Neuronal stem cell (in vitro differentiated cells): ENCODE measurements at regions not wholly inside any gene's neighbourhood (a gene's known extent, or its start where the extent isn't known, plus 50 kb on each side); places are given as distances from the start of the nearest gene placed in this dataset.

Experiments used
- DNase-seq: peaks from one replicate; pipeline ENCODE4 v3.0.0-alpha.2; 2013; ENCODE audit warnings: low spot score
- H2AFZ ChIP-seq: one replicate; pipeline ENCODE4 v1.6.1; 2013; ENCODE audit warnings: mild to moderate bottlenecking, low read length, inconsistent platforms
- H2AK5ac ChIP-seq: 2 replicates; pipeline ENCODE4 v1.6.1; 2013; ENCODE audit warnings: low read depth, mild to moderate bottlenecking, inconsistent platforms, low read length, moderate library complexity, mixed read lengths
- H2BK120ac ChIP-seq: 2 replicates; pipeline ENCODE4 v1.6.1; 2013; ENCODE audit warnings: low read depth, mild to moderate bottlenecking, inconsistent platforms, low read length, moderate library complexity, mixed read lengths
- H2BK12ac ChIP-seq: one replicate; pipeline ENCODE4 v1.6.1; 2013; ENCODE audit warnings: low read length, inconsistent platforms
- H2BK15ac ChIP-seq: 2 replicates; pipeline ENCODE4 v1.6.1; 2013; ENCODE audit warnings: mild to moderate bottlenecking, low read length, inconsistent platforms, mixed read lengths
- H2BK5ac ChIP-seq: one replicate; pipeline ENCODE4 v1.6.1; 2013; ENCODE audit warnings: inconsistent platforms, mild to moderate bottlenecking, low read length, moderate library complexity
- H3K14ac ChIP-seq: one replicate; pipeline ENCODE4 v1.6.1; 2013; ENCODE audit warnings: low read length, inconsistent platforms
- H3K18ac ChIP-seq: 2 replicates; pipeline ENCODE4 v1.6.1; 2013; ENCODE audit warnings: low read length, inconsistent platforms
- H3K23ac ChIP-seq: 2 replicates; pipeline ENCODE4 v1.6.1; 2013; ENCODE audit warnings: low read depth, mild to moderate bottlenecking, mixed read lengths, low read length, inconsistent platforms; ENCODE audit not compliant: poor library complexity
- H3K27ac ChIP-seq: replicated peaks from 3 replicates; pipeline ENCODE4 v1.5.1; 2013; ENCODE audit warnings: low read length, inconsistent platforms
- H3K27me3 ChIP-seq, 3 experiments: 2 replicates each; pipeline ENCODE4 v1.6.1; 2013; ENCODE audit warnings: low read length in 3 of 3, mild to moderate bottlenecking in 2 of 3, inconsistent platforms in 1 of 3, low read depth in 1 of 3, mixed read lengths in 1 of 3, moderate library complexity in 1 of 3; ENCODE audit not compliant: control insufficient read depth in 3 of 3, insufficient read depth in 3 of 3
- H3K36me3 ChIP-seq, 2 donors: replicated peaks in 1 of 2; 2 replicates each; pipeline ENCODE4 v1.6.1; 2013; ENCODE audit warnings: low read length in 2 of 2; ENCODE audit not compliant: control insufficient read depth in 2 of 2, insufficient read depth in 2 of 2
- H3K4ac ChIP-seq: 2 replicates; pipeline ENCODE4 v1.6.1; 2013; ENCODE audit warnings: inconsistent platforms, mild to moderate bottlenecking, low read length, moderate library complexity
- H3K4me1 ChIP-seq, 2 donors: 1 replicate in 1 of 2; 2 replicates in 1 of 2; pipeline ENCODE4 v1.6.1; 2013; ENCODE audit warnings: low read length in 2 of 2, low read depth in 1 of 2; ENCODE audit not compliant: control insufficient read depth in 2 of 2, insufficient read depth in 1 of 2
- H3K4me2 ChIP-seq: one replicate; pipeline ENCODE4 v1.6.1; 2013; ENCODE audit warnings: mild to moderate bottlenecking, low read length, inconsistent platforms; ENCODE audit not compliant: insufficient read depth, poor library complexity, severe bottlenecking
- H3K4me3 ChIP-seq, 2 donors: 2 replicates each; pipeline ENCODE4 v1.5.1; 2013; ENCODE audit warnings: low read length in 2 of 2, mild to moderate bottlenecking in 2 of 2, inconsistent platforms in 1 of 2, moderate library complexity in 1 of 2
- H3K79me1 ChIP-seq: one replicate; pipeline ENCODE4 v1.6.1; 2013; ENCODE audit warnings: low read depth, mild to moderate bottlenecking, inconsistent platforms, low read length, moderate library complexity
- H3K9ac ChIP-seq: one replicate; pipeline ENCODE4 v1.6.1; 2013; ENCODE audit warnings: mild to moderate bottlenecking, low read depth, low read length, inconsistent platforms; ENCODE audit not compliant: poor library complexity
- H3K9me3 ChIP-seq, 2 donors: replicated peaks in 1 of 2; 2 replicates each; pipeline versions ENCODE3 to v1.6.1; 2013; ENCODE audit warnings: low read length in 2 of 2, mild to moderate bottlenecking in 2 of 2, inconsistent platforms in 1 of 2, low read depth in 1 of 2, mixed read lengths in 1 of 2, moderate library complexity in 1 of 2; ENCODE audit not compliant: control insufficient read depth in 2 of 2, insufficient read depth in 1 of 2
- H4K8ac ChIP-seq: one replicate; pipeline ENCODE4 v1.6.1; 2013; ENCODE audit warnings: low read depth, mild to moderate bottlenecking, inconsistent platforms, low read length, moderate library complexity
- H4K91ac ChIP-seq: one replicate; pipeline ENCODE4 v1.6.1; 2013; ENCODE audit warnings: low read length, low read depth, mild to moderate bottlenecking, inconsistent platforms; ENCODE audit not compliant: poor library complexity
- WGBS, 2 donors: extraction: QIAGEN DNeasy Blood & Tissue Kit; methylation state at CpG; one replicate each; pipeline ENCODE4 v1.1.7; 2013; ENCODE audit warnings: missing lambda C conversion rate in 2 of 2, mixed read lengths in 1 of 2; ENCODE audit not compliant: insufficient read length in 2 of 2, insufficient replicate concordance in 1 of 2; ENCODE audit errors: extremely low coverage in 2 of 2; 5-methylcytosine and 5-hydroxymethylcytosine counted together

GRCh38 chr15:58331913-58332675, 99.7 kb upstream of the LIPC start:
- Histone ChIP-seq H3K27ac (peak overlapping the region; percentile 58), H3K4me1 (peaks cover 21% of the 10 kb centered on the region in 2 donors), H3K79me1 (no peaks in the 10 kb centered on the region), H3K4me3 (peak overlapping the region in 1 of 2 donors; percentile 30), H4K91ac (no peak overlapping the region), H3K4me2 (no peak overlapping the region), H3K18ac (no peak overlapping the region), H3K14ac (no peak overlapping the region), H2BK12ac (no peak overlapping the region), H3K27me3 (no peaks in the 10 kb centered on the region), H2BK5ac (no peak overlapping the region), H3K9ac (no peak overlapping the region), H4K8ac (no peak overlapping the region), H2AFZ (peak overlapping the region; percentile 77), H3K4ac (no peak overlapping the region), H3K9me3 (peaks cover 4 to 11% of the 10 kb centered on the region in 2 donors), H2BK120ac (no peak overlapping the region), H3K23ac (no peak overlapping the region), H2AK5ac (no peak overlapping the region), H3K36me3 (no peaks in the 10 kb centered on the region), H2BK15ac (no peak overlapping the region)
- peak; percentile 40 for DNase-seq
- no CpG with 5 or more reads among the region's 8 CpGs for WGBS, 2 donors

DNA sequence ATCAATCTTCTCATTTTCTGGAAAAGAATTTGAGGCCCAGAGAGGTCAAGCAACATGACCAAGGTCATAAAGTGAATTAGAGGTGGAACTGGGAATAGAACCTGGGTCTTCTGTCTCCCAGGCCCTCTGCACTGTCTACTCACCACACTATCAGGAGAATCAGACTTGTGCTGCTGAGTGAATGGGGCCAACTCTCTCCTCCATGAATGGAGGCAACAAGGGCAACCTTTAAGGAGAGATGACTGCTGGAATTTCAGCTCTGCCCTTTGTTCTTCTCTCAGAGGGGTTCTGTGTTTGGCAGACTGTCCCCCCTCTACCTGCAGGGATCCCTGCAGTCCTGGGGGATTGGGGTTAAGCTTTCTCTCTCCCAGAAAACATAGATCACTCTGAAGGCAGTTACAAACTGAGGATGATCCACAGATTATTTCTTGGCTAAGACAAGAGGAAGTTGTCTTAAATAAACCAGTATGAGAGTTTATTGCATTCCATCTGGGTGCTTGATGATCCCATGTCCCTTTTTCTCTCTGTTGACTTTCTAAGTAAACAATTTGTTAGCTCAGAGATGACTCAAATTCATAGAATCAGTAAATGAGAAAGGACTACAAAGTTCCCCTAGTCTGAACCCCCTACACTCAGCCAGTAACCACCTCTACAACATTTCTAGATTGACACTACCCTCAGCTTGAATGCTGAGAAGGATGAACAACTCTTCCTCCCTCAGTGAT, 99.0 kb upstream of the LIPC start:
- Histone ChIP-seq H2AFZ (peak overlapping the region; percentile 77), H4K91ac (no peak overlapping the region), H2BK12ac (no peak overlapping the region), H3K79me1 (no peaks in the 10 kb centered on the region), H3K4me2 (no peak overlapping the region), H3K14ac (no peak overlapping the region), H3K36me3 (no peaks in the 10 kb centered on the region), H3K27me3 (no peaks in the 10 kb centered on the region), H3K4me1 (peaks cover 21% of the 10 kb centered on the region in 2 donors), H3K9ac (no peak overlapping the region), H3K23ac (no peak overlapping the region), H3K4me3 (peak overlapping the region in 1 of 2 donors; percentile 30), H4K8ac (no peak overlapping the region), H3K4ac (no peak overlapping the region), H2BK5ac (no peak overlapping the region), H3K27ac (peak overlapping the region; percentile 58), H3K18ac (no peak overlapping the region), H3K9me3 (peaks cover 4 to 6% of the 10 kb centered on the region in 2 donors), H2BK15ac (no peak overlapping the region), H2AK5ac (no peak overlapping the region), H2BK120ac (no peak overlapping the region)
- no peak for DNase-seq

DNA sequence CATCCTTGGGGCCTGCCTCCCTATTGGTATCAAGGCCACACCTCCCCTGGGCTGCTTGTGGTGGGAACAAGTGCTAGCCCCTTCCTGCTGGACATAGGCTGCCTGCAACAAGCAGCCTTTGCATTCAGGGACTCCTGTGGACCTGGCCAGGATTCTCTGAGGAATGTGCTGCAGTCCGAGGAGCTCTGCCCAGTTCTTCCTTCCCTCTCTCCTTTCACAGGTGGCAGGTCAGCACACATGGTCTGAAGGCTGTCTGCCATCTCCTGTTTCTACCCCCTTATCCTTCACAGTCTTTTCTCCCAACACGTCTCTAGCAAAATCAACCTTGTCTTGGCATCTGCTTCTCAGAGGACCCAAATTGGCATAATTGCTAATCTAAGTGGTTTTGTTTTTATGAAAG, 97.0 kb upstream of the LIPC start:
- H3K23ac ChIP-seq = no peak overlapping the region
- H2BK120ac ChIP-seq = no peak overlapping the region
- no peak overlapping the region for H2AK5ac ChIP-seq
- no peak overlapping the region for H2AFZ ChIP-seq
- H3K79me1 ChIP-seq = no peaks in the 10 kb centered on the region
- no peak overlapping the region for H3K9ac ChIP-seq
- H4K8ac ChIP-seq = no peak overlapping the region
- H3K4ac ChIP-seq = no peak overlapping the region
- H2BK5ac ChIP-seq = no peak overlapping the region
- no peak overlapping the region for H2BK12ac ChIP-seq
- H2BK15ac ChIP-seq = no peak overlapping the region
- peaks cover 21% of the 10 kb centered on the region in 2 donors for H3K4me1 ChIP-seq
- no peak overlapping the region for H3K4me2 ChIP-seq
- DNase-seq = no peak
- WGBS, 2 donors = no CpG with 5 or more reads among the region's 2 CpGs
- H3K9me3 ChIP-seq = peaks cover 3 to 4% of the 10 kb centered on the region in 2 donors
- H3K4me3 ChIP-seq = no peak overlapping the region
- no peak overlapping the region for H3K27ac ChIP-seq
- H3K14ac ChIP-seq = no peak overlapping the region
- H4K91ac ChIP-seq = no peak overlapping the region
- H3K36me3 ChIP-seq = no peaks in the 10 kb centered on the region
- no peaks in the 10 kb centered on the region for H3K27me3 ChIP-seq
- no peak overlapping the region for H3K18ac ChIP-seq

DNA sequence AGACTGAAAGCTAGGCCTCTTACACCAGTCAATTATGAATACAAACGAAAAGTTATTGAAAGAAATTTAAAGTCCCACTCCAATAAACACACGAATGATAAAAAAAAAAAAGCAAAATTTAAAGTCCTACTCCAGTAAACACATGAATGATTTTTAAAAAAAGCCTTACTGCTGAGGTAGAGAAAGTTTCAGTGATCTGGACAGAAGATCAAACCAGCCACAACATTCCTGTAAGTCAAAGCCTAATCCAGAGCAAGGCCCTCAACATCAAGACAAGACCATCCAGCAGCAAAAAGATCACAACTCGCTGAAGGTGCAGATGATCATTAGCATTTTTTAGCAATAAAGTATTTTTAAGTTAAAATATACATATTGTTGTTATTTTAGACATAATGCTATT, 95.6 kb upstream of the LIPC start:
- no peak for DNase-seq
- H3K9ac ChIP-seq = no peak overlapping the region
- peaks cover 3 to 4% of the 10 kb centered on the region in 2 donors for H3K9me3 ChIP-seq
- no peak overlapping the region for H2BK12ac ChIP-seq
- H2AFZ ChIP-seq = no peak overlapping the region
- H2BK5ac ChIP-seq = no peak overlapping the region
- no peak overlapping the region for H3K18ac ChIP-seq
- no peaks in the 10 kb centered on the region for H3K79me1 ChIP-seq
- no peak overlapping the region for H3K27ac ChIP-seq
- H3K23ac ChIP-seq = no peak overlapping the region
- no CpG with 5 or more reads among the region's 3 CpGs for WGBS, 2 donors
- H2AK5ac ChIP-seq = no peak overlapping the region
- no peaks in the 10 kb centered on the region for H3K27me3 ChIP-seq
- H3K14ac ChIP-seq = no peak overlapping the region
- H3K4me3 ChIP-seq = no peak overlapping the region
- no peak overlapping the region for H3K4me2 ChIP-seq
- H4K8ac ChIP-seq = no peak overlapping the region
- no peak overlapping the region for H2BK15ac ChIP-seq
- H3K4ac ChIP-seq = no peak overlapping the region
- H3K36me3 ChIP-seq = no peaks in the 10 kb centered on the region
- H4K91ac ChIP-seq = no peak overlapping the region
- no peak overlapping the region for H2BK120ac ChIP-seq
- peaks cover 12 to 13% of the 10 kb centered on the region in 2 donors for H3K4me1 ChIP-seq
